ENCODE measurements at regions not wholly inside any gene's neighbourhood (a gene's known extent, or its start where the extent isn't known, plus 50 kb on each side); places are given as distances from the start of the nearest gene placed in this dataset.

- Mint-ChIP-seq H3K4me3 (ENCODE audit: unreplicated experiment) (no peak overlapping the region), H3K27ac (ENCODE audit: low read depth, unreplicated experiment) (peak overlapping the region; percentile 16), H3K27me3 (ENCODE audit: insufficient read depth, unreplicated experiment) (no peaks in the 10 kb centered on the region), H3K4me1 (ENCODE audit: insufficient read depth, unreplicated experiment) (no peaks in the 10 kb centered on the region), H3K9me3 (ENCODE audit: unreplicated experiment) (no peaks in the 10 kb centered on the region), H3K36me3 (ENCODE audit: insufficient read depth, unreplicated experiment) (no peaks in the 10 kb centered on the region)
- POLR2A ChIA-PET: no interaction called here
- intact Hi-C loops (cut with micrococcal nuclease): no loop called here
- CTCF ChIA-PET: no interaction called here
- TF ChIP-seq CTCF (IDR thresholded peaks at IDR 0.05; ENCODE audit: unreplicated experiment): no peak
- no peak for DNase-seq (ENCODE audit: unreplicated experiment)
- BruUV-seq (replicated peaks): no TSS peak
Observed at GRCh38 chr6:141264101-141264500, 868.6 kb upstream of the GJE1 start.

- no peak for DNase-seq (ENCODE audit: unreplicated experiment)
- Mint-ChIP-seq H3K36me3 (ENCODE audit: insufficient read depth, unreplicated experiment) (no peaks in the 10 kb centered on the region), H3K27ac (ENCODE audit: low read depth, unreplicated experiment) (no peak overlapping the region), H3K4me1 (ENCODE audit: insufficient read depth, unreplicated experiment) (no peaks in the 10 kb centered on the region), H3K4me3 (ENCODE audit: unreplicated experiment) (no peak overlapping the region), H3K27me3 (ENCODE audit: insufficient read depth, unreplicated experiment) (no peaks in the 10 kb centered on the region), H3K9me3 (ENCODE audit: unreplicated experiment) (no peaks in the 10 kb centered on the region)
- ChIA-PET POLR2A (interaction anchor here (0.6 kb wide), 1 partner anchor 559 kb away, joined by 3 read pairs; no protein-coding TSS in a partner anchor), CTCF (interaction anchor here (0.6 kb wide), 1 partner anchor 396 kb away, joined by 5 read pairs; no protein-coding TSS in a partner anchor)
- no TSS peak for BruUV-seq (replicated peaks)
- intact Hi-C loops (cut with micrococcal nuclease): no loop called here
- TF ChIP-seq CTCF (IDR thresholded peaks at IDR 0.05; ENCODE audit: unreplicated experiment): no peak
Observed at GRCh38 chr6:141261672-141262060, 871.1 kb upstream of the GJE1 start.

- no peak overlapping the region for H3K27ac Mint-ChIP-seq (ENCODE audit: low read depth, unreplicated experiment)
- no peaks in the 10 kb centered on the region for H3K9me3 Mint-ChIP-seq (ENCODE audit: unreplicated experiment)
- no peaks in the 10 kb centered on the region for H3K36me3 Mint-ChIP-seq (ENCODE audit: insufficient read depth, unreplicated experiment)
- no peaks in the 10 kb centered on the region for H3K27me3 Mint-ChIP-seq (ENCODE audit: insufficient read depth, unreplicated experiment)
- H3K4me1 Mint-ChIP-seq (ENCODE audit: insufficient read depth, unreplicated experiment): no peaks in the 10 kb centered on the region
- no peak for DNase-seq (ENCODE audit: unreplicated experiment)
- no TSS peak for BruUV-seq (replicated peaks)
- CTCF ChIA-PET: interaction anchor here (0.6 kb wide), 1 partner anchor 395 kb away, joined by 5 read pairs; no protein-coding TSS in a partner anchor
- POLR2A ChIA-PET: no interaction called here
- H3K4me3 Mint-ChIP-seq (ENCODE audit: unreplicated experiment): no peak overlapping the region
- intact Hi-C loops (cut with micrococcal nuclease): no loop called here
- no peak for TF ChIP-seq CTCF (IDR thresholded peaks at IDR 0.05; ENCODE audit: unreplicated experiment)
Observed at GRCh38 chr6:141261016-141261671, 871.6 kb upstream of the GJE1 start.

- intact Hi-C loops (cut with micrococcal nuclease): no loop called here
- Mint-ChIP-seq H3K36me3 (ENCODE audit: insufficient read depth, unreplicated experiment) (no peaks in the 10 kb centered on the region), H3K4me3 (ENCODE audit: unreplicated experiment) (no peak overlapping the region), H3K9me3 (ENCODE audit: unreplicated experiment) (no peaks in the 10 kb centered on the region), H3K27ac (ENCODE audit: low read depth, unreplicated experiment) (no peak overlapping the region), H3K4me1 (ENCODE audit: insufficient read depth, unreplicated experiment) (no peaks in the 10 kb centered on the region), H3K27me3 (ENCODE audit: insufficient read depth, unreplicated experiment) (no peaks in the 10 kb centered on the region)
- no peak for TF ChIP-seq CTCF (IDR thresholded peaks at IDR 0.05; ENCODE audit: unreplicated experiment)
- POLR2A ChIA-PET: no interaction called here
- CTCF ChIA-PET: no interaction called here
- no TSS peak for BruUV-seq (replicated peaks)
- no peak for DNase-seq (ENCODE audit: unreplicated experiment)
Observed at GRCh38 chr6:141260627-141261015, 872.1 kb upstream of the GJE1 start.

Measured in MCF 10A (cell line).